ENCODE measurements at regions not wholly inside any gene's neighbourhood (a gene's known extent, or its start where the extent isn't known, plus 50 kb on each side); places are given as distances from the start of the nearest gene placed in this dataset.

GRCh38 chr13:27004326-27004725 lies 167.3 kb downstream of the USP12 start:
- H4K20me1 ChIP-seq (ENCODE audit: insufficient read depth) = no peaks in the 10 kb centered on the region
- no peaks in the 10 kb centered on the region for H3K79me2 ChIP-seq (ENCODE audit: insufficient read depth, low read length)
- DNase-seq (ENCODE audit: low read depth, low spot score) (no peak), ATAC-seq (no peak)
- H3K4me1 ChIP-seq (ENCODE audit: control insufficient read depth in 1 of 2, insufficient read depth in 2 of 2, low read length in 2 of 2) = peaks cover 9 to 21% of the 10 kb centered on the region in 2 experiments
- ChIA-PET RAD21 (ENCODE audit: low non-redundant PET in 1 of 2, low total read pairs in 2 of 2, uncharacterized antibody in 2 of 2, unreplicated experiment in 2 of 2) (no interaction called here), POLR2A (no interaction called here), CTCF (no interaction called here)
- H3K27ac ChIP-seq (ENCODE audit: low read depth, low read length) = no peak overlapping the region
- H3K36me3 ChIP-seq (ENCODE audit: control insufficient read depth in 1 of 2, insufficient read depth in 2 of 2, low read length in 2 of 2) = no peaks in the 10 kb centered on the region
- TF ChIP-seq FOSL1 (IDR thresholded peaks at IDR 0.05; ENCODE audit: low read depth) (no peak), SRF (IDR thresholded peaks at IDR 0.05; ENCODE audit: low read depth) (no peak), POLR2A (IDR thresholded peaks at IDR 0.05; ENCODE audit: borderline replicate concordance, extremely low read depth, insufficient read depth, insufficient read length) (no peak), ELF1 (IDR thresholded peaks at IDR 0.05; ENCODE audit: borderline replicate concordance, low read depth) (no peak), MAX (IDR thresholded peaks at IDR 0.05) (no peak), JUND (IDR thresholded peaks at IDR 0.05) (no peak), YY1 (IDR thresholded peaks at IDR 0.05; ENCODE audit: extremely low read depth, insufficient replicate concordance, low read depth, low read length) (no peak), SP1 (IDR thresholded peaks at IDR 0.05; ENCODE audit: low read depth) (no peak), SIN3A (IDR thresholded peaks at IDR 0.05; ENCODE audit: low read depth) (no peak), CTCF (IDR thresholded peaks at IDR 0.05 in 2 of 3, conservative IDR thresholded peaks at IDR 0.05 in 1 of 3; ENCODE audit: borderline replicate concordance in 1 of 3, insufficient read depth in 1 of 3, low read depth in 2 of 3, low read length in 2 of 3) (no peak), POLR2AphosphoS5 (IDR thresholded peaks at IDR 0.05; ENCODE audit: low read depth, low read length) (no peak), EGR1 (IDR thresholded peaks at IDR 0.05; ENCODE audit: low read depth) (no peak), ATF3 (IDR thresholded peaks at IDR 0.05) (no peak), CEBPB (IDR thresholded peaks at IDR 0.05; ENCODE audit: low read depth) (no peak), RAD21 (IDR thresholded peaks at IDR 0.05; ENCODE audit: low read depth) (no peak), CBX3 (IDR thresholded peaks at IDR 0.05; ENCODE audit: low read depth) (no peak), ZNF274 (IDR thresholded peaks at IDR 0.05; ENCODE audit: low read depth, low read length) (no peak)
- no peak overlapping the region for H2AFZ ChIP-seq (ENCODE audit: low read depth, low read length, poor library complexity, severe bottlenecking)
- H3K4me2 ChIP-seq (ENCODE audit: low read length) = no peak overlapping the region
- no peaks in the 10 kb centered on the region for H3K27me3 ChIP-seq (ENCODE audit: insufficient read depth, low read length)
- BruUV-seq (replicated peaks) = no TSS peak
- H3K4me3 ChIP-seq (replicated peaks in 1 of 2; ENCODE audit: low read depth in 1 of 2, low read length in 2 of 2) = no peak overlapping the region
- H3K9ac ChIP-seq (ENCODE audit: low read length) = no peak overlapping the region
- intact Hi-C loops (cut with micrococcal nuclease) = no loop called here
- no peaks in the 10 kb centered on the region for H3K9me3 ChIP-seq (ENCODE audit: control insufficient read depth in 1 of 2, insufficient read depth in 1 of 2, low read depth in 1 of 2, low read length in 2 of 2)
- no peaks in the 10 kb centered on the region for H3K9me2 ChIP-seq (ENCODE audit: insufficient read depth)
